Activated B cell treated with CpG ODN at 0.5 μM for 24 hours (primary cell): ENCODE measurements at regions not wholly inside any gene's neighbourhood (a gene's known extent, or its start where the extent isn't known, plus 50 kb on each side); places are given as distances from the start of the nearest gene placed in this dataset.

ENCODE experiments used
- ATAC-seq: fragments of 200-7000 bp; cut with Tn5 transposase; one replicate; pipeline ENCODE4 v1.10.0; 2021; ENCODE audit warnings: low read depth, mild to moderate bottlenecking, moderate library complexity
- CTCF ChIA-PET: fragments of 350-600 bp; sonication (Branson Sonifier 250); formaldehyde crosslinking; loops from one replicate; lab custom pipeline; 2021; ENCODE audit warnings: antibody characterized with exemption; lab: Charles Lee
- POLR2A ChIA-PET: fragments of 350-600 bp; sonication (Branson Sonifier 250); formaldehyde crosslinking; loops from one replicate; lab custom pipeline; 2021; ENCODE audit warnings: antibody characterized with exemption; lab: Charles Lee
- DNase-seq: peaks from one replicate; pipeline ENCODE4 v3.0.0; 2022
- H3K27ac Mint-ChIP-seq: one replicate; pipeline ENCODE4 v1.8.0; 2020; ENCODE audit warnings: mixed read lengths
- H3K27me3 Mint-ChIP-seq: one replicate; pipeline ENCODE4 v1.8.0; 2021; ENCODE audit warnings: mixed read lengths
- H3K36me3 Mint-ChIP-seq: one replicate; pipeline ENCODE4 v1.8.0; 2021; ENCODE audit warnings: low read depth, mixed read lengths
- H3K4me1 Mint-ChIP-seq: one replicate; pipeline ENCODE4 v1.8.0; 2021; ENCODE audit warnings: mixed read lengths
- H3K4me3 Mint-ChIP-seq: one replicate; pipeline ENCODE4 v1.8.0; 2020; ENCODE audit warnings: mild to moderate bottlenecking, mixed read lengths
- H3K9me3 Mint-ChIP-seq: one replicate; pipeline ENCODE4 v1.8.0; 2020; ENCODE audit warnings: mixed read lengths
- CTCF ChIP-seq: fragments of 200-600 bp; IDR thresholded peaks from one replicate; pipeline ENCODE4 v1.8.0; 2022; ENCODE audit warnings: antibody characterized with exemption, mild to moderate bottlenecking
- intact Hi-C: fragments of 100-400 bp; cut with micrococcal nuclease; formaldehyde crosslinking; loops from one replicate; pipeline ENCODE4 v1.15.1; 2024

DNA sequence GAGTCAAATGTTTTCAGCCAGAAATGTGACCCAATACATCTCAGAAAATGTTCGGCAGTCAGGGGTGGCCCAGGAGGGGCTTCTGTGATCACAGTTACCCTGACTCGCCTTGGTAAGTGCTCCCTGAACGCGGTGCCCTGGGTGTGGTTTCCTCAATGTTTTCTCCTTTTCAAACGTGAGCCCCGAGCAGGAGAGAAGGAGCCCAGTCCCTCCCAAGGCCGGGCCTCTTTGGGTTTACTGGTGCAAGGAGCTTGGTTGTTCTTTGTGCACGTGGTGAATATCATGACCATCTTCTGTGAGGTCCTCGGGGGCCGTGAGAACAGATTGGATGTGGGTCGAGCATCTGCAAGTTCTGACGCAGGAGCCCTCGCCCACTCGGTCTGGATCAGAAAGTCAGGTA, 55.8 kb upstream of the VIPR2 start:
- Mint-ChIP-seq H3K4me1 (peaks cover 11% of the 10 kb centered on the region), H3K27ac (no peak overlapping the region), H3K4me3 (no peak overlapping the region), H3K36me3 (no peaks in the 10 kb centered on the region), H3K27me3 (no peaks in the 10 kb centered on the region), H3K9me3 (no peaks in the 10 kb centered on the region)
- POLR2A ChIA-PET, result no interaction called here
- no peak for TF ChIP-seq CTCF
- no peak for DNase-seq
- intact Hi-C loops, result no loop called here
- ATAC-seq, result no peak
- CTCF ChIA-PET, result no interaction called here

- Mint-ChIP-seq H3K4me1 (peaks cover 11% of the 10 kb centered on the region), H3K36me3 (no peaks in the 10 kb centered on the region), H3K9me3 (no peaks in the 10 kb centered on the region), H3K27me3 (no peaks in the 10 kb centered on the region), H3K27ac (no peak overlapping the region), H3K4me3 (no peak overlapping the region)
- ChIA-PET CTCF (no interaction called here), POLR2A (no interaction called here)
- DNase-seq, result no peak
- intact Hi-C loops, result no loop called here
- ATAC-seq, result no peak
- TF ChIP-seq CTCF, result no peak
These were observed 53.5 kb upstream of the VIPR2 start for GRCh38 chr7:159198016-159198724.

DNA sequence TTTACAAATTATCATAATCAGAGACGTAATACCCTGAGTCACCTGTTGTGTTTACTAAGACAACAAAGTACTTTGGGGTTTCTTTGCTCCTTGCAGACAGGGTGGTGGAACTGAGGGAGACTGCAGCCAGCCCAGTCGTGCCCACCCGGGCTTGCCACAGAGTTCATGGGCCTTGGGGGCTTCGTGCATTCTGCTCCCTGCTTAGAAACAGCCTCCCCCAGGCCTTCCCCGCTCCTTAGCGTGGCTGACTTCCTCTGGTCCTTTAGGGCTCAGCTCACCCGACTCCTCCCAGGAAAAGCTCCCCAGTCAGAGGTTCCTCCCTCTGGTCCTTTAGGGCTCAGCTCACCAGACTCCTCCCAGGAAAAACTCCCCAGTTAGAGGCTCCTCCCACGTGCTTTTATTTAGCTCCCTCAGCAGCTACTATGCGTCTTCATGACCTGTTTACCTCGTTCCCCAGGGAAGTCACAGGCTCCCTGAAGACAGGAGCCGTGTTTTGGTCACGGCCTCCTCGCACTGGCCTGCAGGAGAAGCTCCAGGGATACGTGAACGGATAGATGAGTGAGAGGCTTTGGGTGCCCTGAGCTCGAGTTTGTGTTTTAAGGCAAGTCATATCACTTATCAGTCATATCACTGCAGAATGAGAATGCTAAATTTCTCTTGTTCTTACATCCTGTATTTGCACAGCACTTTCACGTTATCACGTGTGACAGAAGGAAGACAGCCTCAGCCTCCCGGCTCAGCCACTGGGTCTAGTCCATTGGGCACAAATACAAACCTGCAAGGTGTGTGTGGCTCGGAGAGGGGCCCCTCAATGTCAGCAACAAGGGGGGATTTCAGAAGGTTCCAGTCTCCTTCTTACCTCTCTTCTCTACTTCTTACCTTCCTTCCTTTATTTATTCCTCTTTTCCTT, 52.7 kb upstream of the VIPR2 start:
- intact Hi-C loops, result no loop called here
- Mint-ChIP-seq H3K4me1 (peaks cover 11% of the 10 kb centered on the region), H3K27ac (no peak overlapping the region), H3K9me3 (no peaks in the 10 kb centered on the region), H3K27me3 (no peaks in the 10 kb centered on the region), H3K4me3 (no peak overlapping the region), H3K36me3 (no peaks in the 10 kb centered on the region)
- DNase-seq, result no peak
- no peak for ATAC-seq
- POLR2A ChIA-PET, result no interaction called here
- no peak for TF ChIP-seq CTCF
- CTCF ChIA-PET, result no interaction called here

- POLR2A ChIA-PET, result no interaction called here
- Mint-ChIP-seq H3K36me3 (no peaks in the 10 kb centered on the region), H3K4me3 (no peak overlapping the region), H3K9me3 (no peaks in the 10 kb centered on the region), H3K27ac (no peak overlapping the region), H3K27me3 (no peaks in the 10 kb centered on the region), H3K4me1 (peaks cover 11% of the 10 kb centered on the region)
- TF ChIP-seq CTCF, result no peak
- DNase-seq, result no peak
- CTCF ChIA-PET, result no interaction called here
- ATAC-seq, result no peak
- intact Hi-C loops, result no loop called here
These were observed 51.9 kb upstream of the VIPR2 start for GRCh38 chr7:159196584-159196983.

GRCh38 chr7:159195946-159196345, 51.3 kb upstream of the VIPR2 start:
- ATAC-seq, result no peak
- Mint-ChIP-seq H3K36me3 (no peaks in the 10 kb centered on the region), H3K4me1 (peaks cover 11% of the 10 kb centered on the region), H3K27ac (no peak overlapping the region), H3K27me3 (no peaks in the 10 kb centered on the region), H3K4me3 (no peak overlapping the region), H3K9me3 (no peaks in the 10 kb centered on the region)
- ChIA-PET POLR2A (no interaction called here), CTCF (no interaction called here)
- no peak for TF ChIP-seq CTCF
- DNase-seq, result no peak
- intact Hi-C loops, result no loop called here
